ENCODE measurements at regions not wholly inside any gene's neighbourhood (a gene's known extent, or its start where the extent isn't known, plus 50 kb on each side); places are given as distances from the start of the nearest gene placed in this dataset.

GRCh38 chr3:21995079-21995607, 244.1 kb upstream of the ZNF385D start:
- Histone ChIP-seq H3K9ac (no peak overlapping the region), H3K79me2 (ENCODE audit: insufficient read depth) (no peaks in the 10 kb centered on the region), H3F3A (replicated peaks; ENCODE audit: insufficient read depth) (no peaks in the 10 kb centered on the region), H4K20me1 (ENCODE audit: insufficient read depth) (no peaks in the 10 kb centered on the region), H3K9me2 (no peaks in the 10 kb centered on the region), H2AFZ (ENCODE audit: low read depth) (no peak overlapping the region), H3K9me3 (no peaks in the 10 kb centered on the region), H3K36me3 (replicated peaks in 1 of 2; ENCODE audit: control insufficient read depth in 1 of 2, insufficient read depth in 2 of 2, low read length in 1 of 2) (no peaks in the 10 kb centered on the region), H3K4me2 (no peak overlapping the region), H3K27ac (ENCODE audit: low read depth in 2 of 2, low read length in 1 of 2) (no peak overlapping the region), H3K27me3 (ENCODE audit: insufficient read depth) (no peaks in the 10 kb centered on the region), H3K4me3 (ENCODE audit: low read depth in 2 of 2, low read length in 1 of 2) (no peak overlapping the region), H3K4me1 (ENCODE audit: control insufficient read depth in 1 of 2, insufficient read depth in 2 of 2, low read depth in 1 of 2, low read length in 1 of 2) (no peaks in the 10 kb centered on the region)
- TF ChIP-seq FOSL2 (IDR thresholded peaks at IDR 0.05; ENCODE audit: borderline replicate concordance, low read depth) (no peak), POLR2AphosphoS5 (IDR thresholded peaks at IDR 0.05; ENCODE audit: low read depth, low read length) (no peak)
- ChIA-PET POLR2A (no interaction called here), CTCF (no interaction called here)
- WGBS (ENCODE audit: low lambda C conversion rate): no CpG with 5 or more reads among the region's 2 CpGs
- DNase-seq: no peak

- H3F3A ChIP-seq (replicated peaks; ENCODE audit: insufficient read depth): no peaks in the 10 kb centered on the region
- CTCF ChIA-PET: no interaction called here
- H3K9me3 ChIP-seq: no peaks in the 10 kb centered on the region
- H3K4me1 ChIP-seq (ENCODE audit: control insufficient read depth in 1 of 2, insufficient read depth in 2 of 2, low read depth in 1 of 2, low read length in 1 of 2): no peaks in the 10 kb centered on the region
- H3K36me3 ChIP-seq (replicated peaks in 1 of 2; ENCODE audit: control insufficient read depth in 1 of 2, insufficient read depth in 2 of 2, low read length in 1 of 2): no peaks in the 10 kb centered on the region
- no peak overlapping the region for H3K27ac ChIP-seq (ENCODE audit: low read depth in 2 of 2, low read length in 1 of 2)
- POLR2A ChIA-PET: no interaction called here
- WGBS (ENCODE audit: low lambda C conversion rate): 49% methylated on average over 2 of the region's 2 CpGs
- TF ChIP-seq SIN3A (IDR thresholded peaks at IDR 0.05; ENCODE audit: borderline replicate concordance, low read depth, low read length) (no peak), RFX5 (IDR thresholded peaks at IDR 0.05; ENCODE audit: low read length) (no peak), POLR2AphosphoS5 (IDR thresholded peaks at IDR 0.05; ENCODE audit: low read depth, low read length) (no peak), PBX3 (IDR thresholded peaks at IDR 0.05) (no peak), RAD21 (IDR thresholded peaks at IDR 0.05; ENCODE audit: low read length) (no peak), CTCF (IDR thresholded peaks at IDR 0.05) (no peak), ELF1 (IDR thresholded peaks at IDR 0.05) (no peak), FOXJ3 (CRISPR knock-in tag; IDR thresholded peaks at IDR 0.05) (no peak), USF2 (IDR thresholded peaks at IDR 0.05; ENCODE audit: borderline replicate concordance, low read depth, low read length) (no peak), NRF1 (IDR thresholded peaks at IDR 0.05; ENCODE audit: low read depth, low read length) (no peak)
- no peak overlapping the region for H3K9ac ChIP-seq
- no peak overlapping the region for H3K4me2 ChIP-seq
- H4K20me1 ChIP-seq (ENCODE audit: insufficient read depth): no peaks in the 10 kb centered on the region
- DNase-seq: no peak
- no peak overlapping the region for H3K4me3 ChIP-seq (ENCODE audit: low read depth in 2 of 2, low read length in 1 of 2)
- H3K9me2 ChIP-seq: no peaks in the 10 kb centered on the region
- H3K79me2 ChIP-seq (ENCODE audit: insufficient read depth): no peaks in the 10 kb centered on the region
- H3K27me3 ChIP-seq (ENCODE audit: insufficient read depth): no peaks in the 10 kb centered on the region
- H2AFZ ChIP-seq (ENCODE audit: low read depth): no peak overlapping the region
Observed at GRCh38 chr3:22007368-22007767, 256.4 kb upstream of the ZNF385D start.

Data from SK-N-SH (cell line).